ENCODE measurements at regions not wholly inside any gene's neighbourhood (a gene's known extent, or its start where the extent isn't known, plus 50 kb on each side); places are given as distances from the start of the nearest gene placed in this dataset.

DNA sequence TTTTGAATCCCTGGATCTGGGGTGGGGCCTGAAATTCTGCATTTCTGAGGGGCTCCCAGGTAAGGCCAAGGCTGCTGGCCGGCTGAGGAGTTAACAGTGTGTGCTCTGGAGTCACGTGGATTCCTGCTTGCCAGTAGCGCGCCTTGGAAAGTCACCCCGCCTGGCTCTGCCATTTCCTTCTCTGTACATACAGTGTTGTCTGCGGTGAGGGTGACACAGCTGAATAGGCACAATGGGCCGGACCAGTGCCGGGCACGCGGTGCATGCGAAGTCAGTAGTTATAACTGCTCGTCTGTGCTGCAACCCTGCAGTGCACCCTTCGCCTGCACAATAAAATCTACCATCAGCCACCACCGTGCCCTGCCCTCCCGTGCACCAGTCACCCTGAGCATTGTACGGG lies 68.0 kb upstream of the EEPD1 start:
- H3K27ac Mint-ChIP-seq, result no peak overlapping the region
- 82% methylated on average over 15 of the region's 16 CpGs for WGBS (ENCODE audit: insufficient coverage)
- H3K27me3 Mint-ChIP-seq, result peaks cover 0 to 2% of the 10 kb centered on the region in 2 donors
- peaks cover 0 to 9% of the 10 kb centered on the region in 2 experiments for H3K27me3 ChIP-seq (replicated peaks in 1 of 2; ENCODE audit: control insufficient read depth in 2 of 2, extremely low read depth in 1 of 2, insufficient read depth in 2 of 2, low read length in 1 of 2)
- no peaks in the 10 kb centered on the region for H3K36me3 Mint-ChIP-seq
- no peak overlapping the region for H3K27ac ChIP-seq (ENCODE audit: low read length)
- H3K9me3 Mint-ChIP-seq, result peaks cover 0 to 10% (median 0%) of the 10 kb centered on the region in 3 donors
- H3K36me3 ChIP-seq (ENCODE audit: control insufficient read depth in 2 of 2, extremely low read depth in 1 of 2, insufficient read depth in 1 of 2, low read length in 1 of 2), result no peaks in the 10 kb centered on the region
- ChIA-PET CTCF (no interaction called here), POLR2A (no interaction called here)
- no peak for ATAC-seq (replicated peaks in 1 of 4)
- H3K4me3 ChIP-seq (ENCODE audit: control insufficient read depth in 1 of 2, extremely low read depth in 1 of 2, low read length in 1 of 2), result no peak overlapping the region
- H3K4me1 Mint-ChIP-seq, result no peaks in the 10 kb centered on the region
- no peaks in the 10 kb centered on the region for H3K4me1 ChIP-seq (ENCODE audit: control insufficient read depth in 1 of 2, extremely low read depth in 1 of 2, insufficient read depth in 2 of 2, low read length in 2 of 2)
- H3K4me3 Mint-ChIP-seq, result no peak overlapping the region
- no peaks in the 10 kb centered on the region for H3K9me3 ChIP-seq
- DNase-seq, result no peak

DNA sequence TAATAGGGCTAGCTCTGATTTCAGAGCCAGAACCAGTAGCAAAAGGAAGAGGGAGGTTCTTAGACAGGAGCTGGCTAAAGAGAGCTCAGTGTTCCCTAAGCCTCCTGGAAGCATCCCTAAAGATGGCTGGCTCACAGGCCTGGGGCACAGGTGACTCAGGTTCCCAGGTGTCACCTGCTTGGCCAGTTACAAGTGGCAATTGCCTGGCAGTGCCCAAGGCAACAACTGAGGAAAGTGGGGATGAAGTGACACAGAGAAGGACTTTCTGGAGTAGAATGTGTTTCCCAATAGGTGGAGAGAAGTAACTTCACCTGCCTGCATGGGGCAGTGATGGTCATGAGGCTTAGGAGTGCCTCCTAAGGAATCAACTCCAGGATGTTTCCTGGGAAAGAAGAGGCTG lies 66.5 kb upstream of the EEPD1 start:
- Histone ChIP-seq H3K4me1 (ENCODE audit: control insufficient read depth in 1 of 2, extremely low read depth in 1 of 2, insufficient read depth in 2 of 2, low read length in 2 of 2) (no peaks in the 10 kb centered on the region), H3K27me3 (replicated peaks in 1 of 2; ENCODE audit: control insufficient read depth in 2 of 2, extremely low read depth in 1 of 2, insufficient read depth in 2 of 2, low read length in 1 of 2) (peaks cover 0 to 7% of the 10 kb centered on the region in 2 experiments), H3K9me3 (no peaks in the 10 kb centered on the region), H3K27ac (ENCODE audit: low read length) (no peak overlapping the region), H3K4me3 (ENCODE audit: control insufficient read depth in 1 of 2, extremely low read depth in 1 of 2, low read length in 1 of 2) (no peak overlapping the region), H3K36me3 (ENCODE audit: control insufficient read depth in 2 of 2, extremely low read depth in 1 of 2, insufficient read depth in 1 of 2, low read length in 1 of 2) (no peaks in the 10 kb centered on the region)
- ChIA-PET POLR2A (no interaction called here), CTCF (no interaction called here)
- H3K9me3 Mint-ChIP-seq, result peaks cover 0 to 10% (median 0%) of the 10 kb centered on the region in 3 donors
- no peaks in the 10 kb centered on the region for H3K4me1 Mint-ChIP-seq
- H3K4me3 Mint-ChIP-seq, result no peak overlapping the region
- H3K27me3 Mint-ChIP-seq, result peaks cover 0 to 2% of the 10 kb centered on the region in 2 donors
- DNase-seq (no peak), ATAC-seq (replicated peaks in 1 of 4) (no peak)
- no peak overlapping the region for H3K27ac Mint-ChIP-seq
- H3K36me3 Mint-ChIP-seq, result no peaks in the 10 kb centered on the region

DNA sequence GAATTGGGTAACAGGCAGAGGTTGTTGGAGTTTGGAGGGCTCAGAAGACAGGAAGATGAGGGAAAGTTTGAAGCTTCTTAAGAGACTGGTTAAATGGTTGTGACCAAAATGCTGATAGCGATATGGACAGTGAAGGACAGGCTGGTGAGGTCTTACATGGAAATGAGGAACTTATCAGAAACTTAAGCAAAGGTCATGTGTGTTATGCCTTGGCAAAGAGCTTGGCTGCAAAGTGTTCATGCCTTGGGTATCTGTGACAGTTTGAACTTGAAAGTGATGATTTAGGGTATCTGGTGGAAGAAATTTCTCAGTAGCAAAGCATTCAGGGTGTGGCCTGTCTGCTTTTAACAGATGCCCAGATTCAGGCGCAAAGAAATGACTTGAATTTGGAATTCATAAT lies 64.5 kb upstream of the EEPD1 start:
- no peak for ATAC-seq (replicated peaks in 1 of 4)
- 90% methylated on average over 2 of the region's 2 CpGs for WGBS (ENCODE audit: insufficient coverage)

DNA sequence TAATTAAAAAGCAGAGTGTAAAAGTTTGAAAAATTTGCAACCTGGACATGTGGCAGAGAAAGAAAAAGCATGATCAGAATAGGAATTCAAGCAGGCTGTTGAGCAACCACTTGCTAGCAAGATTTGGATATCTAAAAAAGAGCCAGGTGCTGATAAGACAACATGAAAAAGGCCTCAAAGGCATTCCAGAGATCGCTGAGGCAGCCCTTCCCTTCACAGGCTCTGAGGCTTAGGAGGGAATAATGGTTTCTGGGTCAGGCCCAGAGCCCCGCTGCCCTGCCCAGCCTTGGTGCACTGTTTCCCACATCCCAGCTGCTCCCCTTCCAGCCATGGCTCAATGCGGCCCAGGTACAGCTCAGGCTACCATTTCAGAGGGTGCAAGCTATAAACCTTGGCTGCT lies 64.1 kb upstream of the EEPD1 start:
- WGBS (ENCODE audit: insufficient coverage), result no CpG with 5 or more reads among the region's 3 CpGs

More for the DNA sequence above, 64.5 kb upstream of the EEPD1 start:
- no peaks in the 10 kb centered on the region for H3K4me1 Mint-ChIP-seq
- H3K36me3 Mint-ChIP-seq, result no peaks in the 10 kb centered on the region
- H3K36me3 ChIP-seq (ENCODE audit: control insufficient read depth in 2 of 2, extremely low read depth in 1 of 2, insufficient read depth in 1 of 2, low read length in 1 of 2), result no peaks in the 10 kb centered on the region
- POLR2A ChIA-PET, result no interaction called here
- H3K27me3 Mint-ChIP-seq, result peaks cover 0 to 1% of the 10 kb centered on the region in 2 donors
- no peaks in the 10 kb centered on the region for H3K27me3 ChIP-seq (replicated peaks in 1 of 2; ENCODE audit: control insufficient read depth in 2 of 2, extremely low read depth in 1 of 2, insufficient read depth in 2 of 2, low read length in 1 of 2)
- H3K4me3 ChIP-seq (ENCODE audit: control insufficient read depth in 1 of 2, extremely low read depth in 1 of 2, low read length in 1 of 2), result no peak overlapping the region
- DNase-seq, result no peak
- H3K4me1 ChIP-seq (ENCODE audit: control insufficient read depth in 1 of 2, extremely low read depth in 1 of 2, insufficient read depth in 2 of 2, low read length in 2 of 2), result no peaks in the 10 kb centered on the region
- CTCF ChIA-PET, result no interaction called here
- H3K4me3 Mint-ChIP-seq, result no peak overlapping the region
- peaks cover 0 to 10% (median 0%) of the 10 kb centered on the region in 3 donors for H3K9me3 Mint-ChIP-seq
- no peak overlapping the region for H3K27ac Mint-ChIP-seq
- no peaks in the 10 kb centered on the region for H3K9me3 ChIP-seq
- no peak overlapping the region for H3K27ac ChIP-seq (ENCODE audit: low read length)

DNA sequence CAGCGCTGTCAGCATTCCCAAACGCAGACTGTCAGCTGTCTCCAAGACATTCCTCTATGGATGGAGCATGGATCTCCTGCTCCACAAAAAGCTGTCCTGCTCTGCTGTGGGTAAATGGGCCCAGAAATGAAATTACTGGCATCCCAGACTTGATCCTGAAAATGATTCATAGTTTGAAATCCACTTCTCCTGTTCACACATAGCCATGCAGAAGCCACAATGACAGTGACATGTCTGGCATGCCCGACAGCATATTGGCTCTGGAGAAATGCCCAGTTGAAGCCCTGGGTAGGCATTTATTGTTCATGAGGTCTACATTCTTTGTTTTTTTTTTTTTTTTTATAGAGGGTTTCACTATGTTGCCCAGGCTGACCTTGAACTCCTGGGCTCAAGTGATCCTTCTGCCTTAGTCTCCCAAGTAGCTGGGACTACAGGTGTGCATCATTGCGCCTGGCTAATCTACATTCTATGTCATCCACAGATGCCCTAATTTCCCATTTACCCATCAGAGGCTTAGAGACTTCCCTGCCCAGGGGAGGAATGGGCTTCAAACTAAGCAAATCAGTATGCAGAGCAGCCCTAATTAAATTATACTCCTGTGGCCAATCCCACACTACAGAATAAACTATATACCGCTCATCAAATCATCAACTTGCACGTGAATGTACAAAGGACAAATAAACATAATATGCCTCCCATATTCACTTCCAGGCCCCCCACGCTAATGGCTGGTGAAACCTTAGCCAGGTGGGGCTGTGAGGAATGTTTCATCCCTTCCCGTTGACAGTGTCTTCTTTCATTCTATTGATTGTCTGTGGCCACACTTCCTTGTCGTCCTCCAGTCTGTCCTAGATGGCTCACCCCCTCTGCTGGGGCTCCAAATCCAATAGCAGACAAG lies 61.8 kb upstream of the EEPD1 start:
- H3K4me1 ChIP-seq (ENCODE audit: control insufficient read depth in 1 of 2, extremely low read depth in 1 of 2, insufficient read depth in 2 of 2, low read length in 2 of 2), result no peaks in the 10 kb centered on the region
- H3K27ac Mint-ChIP-seq, result no peak overlapping the region
- H3K27ac ChIP-seq (ENCODE audit: low read length), result no peak overlapping the region
- ChIA-PET CTCF (interaction anchor here in 1 of 2 donors (0.5 kb wide), 1 partner anchor 197 kb away, joined by 3 read pairs; no protein-coding TSS in a partner anchor), POLR2A (no interaction called here)
- no peak for ATAC-seq (replicated peaks in 1 of 4)
- H3K36me3 Mint-ChIP-seq, result no peaks in the 10 kb centered on the region
- H3K4me3 Mint-ChIP-seq, result no peak overlapping the region
- no peaks in the 10 kb centered on the region for H3K36me3 ChIP-seq (ENCODE audit: control insufficient read depth in 2 of 2, extremely low read depth in 1 of 2, insufficient read depth in 1 of 2, low read length in 1 of 2)
- no peaks in the 10 kb centered on the region for H3K27me3 Mint-ChIP-seq
- H3K4me3 ChIP-seq (ENCODE audit: control insufficient read depth in 1 of 2, extremely low read depth in 1 of 2, low read length in 1 of 2), result no peak overlapping the region
- H3K9me3 ChIP-seq, result no peaks in the 10 kb centered on the region
- H3K4me1 Mint-ChIP-seq, result no peaks in the 10 kb centered on the region
- DNase-seq, result no peak
- peaks cover 0 to 10% (median 0%) of the 10 kb centered on the region in 3 donors for H3K9me3 Mint-ChIP-seq
- peaks cover 0 to 3% of the 10 kb centered on the region in 2 experiments for H3K27me3 ChIP-seq (replicated peaks in 1 of 2; ENCODE audit: control insufficient read depth in 2 of 2, extremely low read depth in 1 of 2, insufficient read depth in 2 of 2, low read length in 1 of 2)
- WGBS (ENCODE audit: insufficient coverage), result 92% methylated on average over 5 of the region's 9 CpGs

More for the DNA sequence above, 64.1 kb upstream of the EEPD1 start:
- H3K36me3 Mint-ChIP-seq, result no peaks in the 10 kb centered on the region
- Histone ChIP-seq H3K27me3 (replicated peaks in 1 of 2; ENCODE audit: control insufficient read depth in 2 of 2, extremely low read depth in 1 of 2, insufficient read depth in 2 of 2, low read length in 1 of 2) (no peaks in the 10 kb centered on the region), H3K9me3 (no peaks in the 10 kb centered on the region), H3K4me3 (ENCODE audit: control insufficient read depth in 1 of 2, extremely low read depth in 1 of 2, low read length in 1 of 2) (no peak overlapping the region), H3K36me3 (ENCODE audit: control insufficient read depth in 2 of 2, extremely low read depth in 1 of 2, insufficient read depth in 1 of 2, low read length in 1 of 2) (no peaks in the 10 kb centered on the region), H3K4me1 (ENCODE audit: control insufficient read depth in 1 of 2, extremely low read depth in 1 of 2, insufficient read depth in 2 of 2, low read length in 2 of 2) (no peaks in the 10 kb centered on the region), H3K27ac (ENCODE audit: low read length) (no peak overlapping the region)
- DNase-seq (no peak), ATAC-seq (replicated peaks in 1 of 4) (no peak)
- no peak overlapping the region for H3K27ac Mint-ChIP-seq
- no peak overlapping the region for H3K4me3 Mint-ChIP-seq
- H3K9me3 Mint-ChIP-seq, result peaks cover 0 to 10% (median 0%) of the 10 kb centered on the region in 3 donors
- H3K27me3 Mint-ChIP-seq, result no peaks in the 10 kb centered on the region
- ChIA-PET POLR2A (no interaction called here), CTCF (no interaction called here)
- H3K4me1 Mint-ChIP-seq, result no peaks in the 10 kb centered on the region

DNA sequence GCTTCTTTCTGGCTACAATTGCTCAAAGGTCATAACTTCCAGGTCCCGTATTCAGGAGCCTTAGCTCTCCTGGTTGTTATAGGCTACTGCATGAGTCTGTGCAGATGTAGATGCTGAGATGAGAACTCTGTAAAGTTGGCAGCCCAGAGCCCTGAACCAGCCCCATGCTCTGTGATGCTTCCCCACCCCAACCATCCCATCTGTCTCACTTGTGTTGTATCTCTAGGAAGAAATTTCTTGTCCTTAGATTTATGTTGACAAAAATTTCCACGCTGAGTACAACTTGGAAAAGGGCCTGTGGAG lies 61.2 kb upstream of the EEPD1 start:
- ATAC-seq (replicated peaks in 1 of 4) (no peak), DNase-seq (no peak)
- Mint-ChIP-seq H3K27me3 (no peaks in the 10 kb centered on the region), H3K36me3 (no peaks in the 10 kb centered on the region), H3K9me3 (peaks cover 0 to 10% (median 0%) of the 10 kb centered on the region in 3 donors), H3K4me3 (no peak overlapping the region), H3K4me1 (no peaks in the 10 kb centered on the region), H3K27ac (no peak overlapping the region)
- CTCF ChIA-PET, result no interaction called here
- Histone ChIP-seq H3K36me3 (ENCODE audit: control insufficient read depth in 2 of 2, extremely low read depth in 1 of 2, insufficient read depth in 1 of 2, low read length in 1 of 2) (no peaks in the 10 kb centered on the region), H3K4me1 (ENCODE audit: control insufficient read depth in 1 of 2, extremely low read depth in 1 of 2, insufficient read depth in 2 of 2, low read length in 2 of 2) (no peaks in the 10 kb centered on the region), H3K27me3 (replicated peaks in 1 of 2; ENCODE audit: control insufficient read depth in 2 of 2, extremely low read depth in 1 of 2, insufficient read depth in 2 of 2, low read length in 1 of 2) (peaks cover 0 to 7% of the 10 kb centered on the region in 2 experiments), H3K27ac (ENCODE audit: low read length) (no peak overlapping the region), H3K9me3 (no peaks in the 10 kb centered on the region), H3K4me3 (ENCODE audit: control insufficient read depth in 1 of 2, extremely low read depth in 1 of 2, low read length in 1 of 2) (no peak overlapping the region)
- POLR2A ChIA-PET, result no interaction called here
- 63% methylated on average over 1 of the region's 2 CpGs for WGBS (ENCODE audit: insufficient coverage)
